ENCODE measurements at regions not wholly inside any gene's neighbourhood (a gene's known extent, or its start where the extent isn't known, plus 50 kb on each side); places are given as distances from the start of the nearest gene placed in this dataset.

DNA sequence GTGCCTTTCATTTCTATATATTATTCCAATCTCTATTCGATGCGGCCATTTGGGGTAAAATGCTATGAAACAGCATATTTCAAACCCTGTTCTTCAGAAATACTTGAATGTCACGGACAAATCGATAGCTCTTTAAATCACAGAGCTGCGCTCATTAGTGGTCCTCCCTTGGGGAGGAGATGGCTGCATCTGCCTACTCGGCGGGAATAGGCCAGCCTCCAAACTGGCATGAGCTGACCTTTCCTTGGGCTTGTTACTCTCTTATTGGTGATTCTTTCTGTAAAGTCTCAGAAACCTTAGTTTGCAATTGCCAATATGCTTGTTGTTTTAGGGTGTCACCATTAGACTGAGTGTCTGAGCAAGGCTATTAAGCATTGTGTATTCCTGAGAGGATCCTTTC lies 120.9 kb downstream of the BDH1 start:
- Histone ChIP-seq H3K4me3 (replicated peaks in 1 of 3; ENCODE audit: insufficient read depth in 1 of 3, low read depth in 2 of 3, low read length in 3 of 3) (no peak overlapping the region), H2AFZ (ENCODE audit: low read length) (no peak overlapping the region), H3K4me1 (ENCODE audit: insufficient read depth, low read length) (no peaks in the 10 kb centered on the region), H3K27ac (ENCODE audit: extremely low read length, insufficient read depth, low read length) (no peak overlapping the region), H4K20me1 (ENCODE audit: insufficient read depth, low read length) (no peaks in the 10 kb centered on the region), H3K79me2 (ENCODE audit: insufficient read depth, low read length) (no peaks in the 10 kb centered on the region), H3K27me3 (ENCODE audit: control insufficient read depth in 1 of 2, insufficient read depth in 2 of 2, low read length in 2 of 2) (no peaks in the 10 kb centered on the region; a peak in 1 of 5 replicates), H3K4me2 (ENCODE audit: low read depth, low read length) (no peak overlapping the region), H3K9ac (ENCODE audit: insufficient read depth, low read depth, low read length) (no peak overlapping the region), H3K9me3 (ENCODE audit: low read length) (no peaks in the 10 kb centered on the region), H3K36me3 (replicated peaks in 1 of 2; ENCODE audit: control insufficient read depth in 1 of 2, insufficient read depth in 2 of 2, low read length in 2 of 2) (no peaks in the 10 kb centered on the region)
- ATAC-seq, result no peak
- 90% methylated on average over 7 of the region's 7 CpGs for WGBS (ENCODE audit: low lambda C conversion rate)
- POLR2A ChIA-PET, result no interaction called here
- in situ Hi-C loops (cut with HindIII; ENCODE audit: extremely low pct_ligation_motif_present, low pct_unique_long_range_greater_than_20kb) (no loop called here), intact Hi-C loops (cut with micrococcal nuclease; ENCODE audit: unreplicated experiment) (no loop called here)
- TF ChIP-seq FOXA1 (IDR thresholded peaks at IDR 0.05), result no peak
- TF ChIP-seq FOXA1 (CRISPR knock-in tag; IDR thresholded peaks at IDR 0.05), result no peak
- TF ChIP-seq, protein P1, sequence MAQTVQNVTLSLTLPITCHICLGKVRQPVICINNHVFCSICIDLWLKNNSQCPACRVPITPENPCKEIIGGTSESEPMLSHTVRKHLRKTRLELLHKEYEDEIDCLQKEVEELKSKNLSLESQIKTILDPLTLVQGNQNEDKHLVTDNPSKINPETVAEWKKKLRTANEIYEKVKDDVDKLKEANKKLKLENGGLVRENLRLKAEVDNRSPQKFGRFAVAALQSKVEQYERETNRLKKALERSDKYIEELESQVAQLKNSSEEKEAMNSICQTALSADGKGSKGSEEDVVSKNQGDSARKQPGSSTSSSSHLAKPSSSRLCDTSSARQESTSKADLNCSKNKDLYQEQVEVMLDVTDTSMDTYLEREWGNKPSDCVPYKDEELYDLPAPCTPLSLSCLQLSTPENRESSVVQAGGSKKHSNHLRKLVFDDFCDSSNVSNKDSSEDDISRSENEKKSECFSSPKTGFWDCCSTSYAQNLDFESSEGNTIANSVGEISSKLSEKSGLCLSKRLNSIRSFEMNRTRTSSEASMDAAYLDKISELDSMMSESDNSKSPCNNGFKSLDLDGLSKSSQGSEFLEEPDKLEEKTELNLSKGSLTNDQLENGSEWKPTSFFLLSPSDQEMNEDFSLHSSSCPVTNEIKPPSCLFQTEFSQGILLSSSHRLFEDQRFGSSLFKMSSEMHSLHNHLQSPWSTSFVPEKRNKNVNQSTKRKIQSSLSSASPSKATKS (CRISPR knock-in tag; IDR thresholded peaks at IDR 0.05), result no peak
- TF ChIP-seq TCF12 (IDR thresholded peaks at IDR 0.05), result no peak
- TF ChIP-seq TCF12 (CRISPR knock-in tag; IDR thresholded peaks at IDR 0.05), result no peak
- TF ChIP-seq, protein P2, sequence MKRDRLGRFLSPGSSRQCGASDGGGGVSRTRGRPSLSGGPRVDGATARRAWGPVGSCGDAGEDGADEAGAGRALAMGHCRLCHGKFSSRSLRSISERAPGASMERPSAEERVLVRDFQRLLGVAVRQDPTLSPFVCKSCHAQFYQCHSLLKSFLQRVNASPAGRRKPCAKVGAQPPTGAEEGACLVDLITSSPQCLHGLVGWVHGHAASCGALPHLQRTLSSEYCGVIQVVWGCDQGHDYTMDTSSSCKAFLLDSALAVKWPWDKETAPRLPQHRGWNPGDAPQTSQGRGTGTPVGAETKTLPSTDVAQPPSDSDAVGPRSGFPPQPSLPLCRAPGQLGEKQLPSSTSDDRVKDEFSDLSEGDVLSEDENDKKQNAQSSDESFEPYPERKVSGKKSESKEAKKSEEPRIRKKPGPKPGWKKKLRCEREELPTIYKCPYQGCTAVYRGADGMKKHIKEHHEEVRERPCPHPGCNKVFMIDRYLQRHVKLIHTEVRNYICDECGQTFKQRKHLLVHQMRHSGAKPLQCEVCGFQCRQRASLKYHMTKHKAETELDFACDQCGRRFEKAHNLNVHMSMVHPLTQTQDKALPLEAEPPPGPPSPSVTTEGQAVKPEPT (CRISPR knock-in tag; IDR thresholded peaks at IDR 0.05; ENCODE audit: low read depth), result no peak
- TF ChIP-seq NFYC (CRISPR knock-in tag; IDR thresholded peaks at IDR 0.05), result no peak
- TF ChIP-seq CHD4 (IDR thresholded peaks at IDR 0.05; ENCODE audit: borderline replicate concordance, low read length), result no peak
- TF ChIP-seq, protein P3, sequence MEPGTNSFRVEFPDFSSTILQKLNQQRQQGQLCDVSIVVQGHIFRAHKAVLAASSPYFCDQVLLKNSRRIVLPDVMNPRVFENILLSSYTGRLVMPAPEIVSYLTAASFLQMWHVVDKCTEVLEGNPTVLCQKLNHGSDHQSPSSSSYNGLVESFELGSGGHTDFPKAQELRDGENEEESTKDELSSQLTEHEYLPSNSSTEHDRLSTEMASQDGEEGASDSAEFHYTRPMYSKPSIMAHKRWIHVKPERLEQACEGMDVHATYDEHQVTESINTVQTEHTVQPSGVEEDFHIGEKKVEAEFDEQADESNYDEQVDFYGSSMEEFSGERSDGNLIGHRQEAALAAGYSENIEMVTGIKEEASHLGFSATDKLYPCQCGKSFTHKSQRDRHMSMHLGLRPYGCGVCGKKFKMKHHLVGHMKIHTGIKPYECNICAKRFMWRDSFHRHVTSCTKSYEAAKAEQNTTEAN (CRISPR knock-in tag; conservative IDR thresholded peaks at IDR 0.05), result no peak
- no peak for TF ChIP-seq ZNF713 (CRISPR knock-in tag; IDR thresholded peaks at IDR 0.05)
- TF ChIP-seq PAWR (CRISPR knock-in tag; IDR thresholded peaks at IDR 0.05; ENCODE audit: borderline replicate concordance), result no peak
- no peak for TF ChIP-seq ZNF543 (CRISPR knock-in tag; IDR thresholded peaks at IDR 0.05)
- no peak for FAIRE-seq
- BruUV-seq (replicated peaks), result no TSS peak
- CTCF ChIA-PET (ENCODE audit: low intra/inter-chr PET ratio, low total read pairs), result no interaction called here
- DNase-seq (ENCODE audit: low spot score), result no peak

Measured in HepG2 (cell line).